Natural killer cell (primary cell): ENCODE measurements at regions not wholly inside any gene's neighbourhood (a gene's known extent, or its start where the extent isn't known, plus 50 kb on each side); places are given as distances from the start of the nearest gene placed in this dataset.

ENCODE experiments used
- ATAC-seq, 3 donors: fragments of 150-1000 bp in 2 of 3; fragments of 200-7000 bp in 1 of 3; cut with Tn5 transposase; 1 replicate in 1 of 3; 2 replicates in 2 of 3; pipeline ENCODE4 v1.10.0; 2021; ENCODE audit warnings: mild to moderate bottlenecking in 2 of 3, moderate library complexity in 2 of 3
- DNase-seq, 2 donors: peaks; one replicate each; pipeline versions ENCODE4 v3.0.0 to v3.0.0-alpha.2; 2013 to 2021; ENCODE audit warnings: mixed read lengths in 1 of 2
- H3K27ac ChIP-seq: one replicate; pipeline ENCODE4 v1.5.1; 2013; ENCODE audit warnings: mild to moderate bottlenecking, low read length
- H3K27me3 ChIP-seq: one replicate; pipeline ENCODE4 v1.6.1; 2013; ENCODE audit warnings: low read length; ENCODE audit not compliant: control insufficient read depth, insufficient read depth
- H3K36me3 ChIP-seq: one replicate; pipeline ENCODE4 v1.6.1; 2013; ENCODE audit warnings: low read length; ENCODE audit not compliant: control insufficient read depth, insufficient read depth
- H3K4me1 ChIP-seq: one replicate; pipeline ENCODE4 v1.6.1; 2013; ENCODE audit warnings: low read length; ENCODE audit not compliant: control insufficient read depth, insufficient read depth
- H3K4me3 ChIP-seq: one replicate; pipeline ENCODE4 v1.5.1; 2013; ENCODE audit warnings: low read length
- H3K9me3 ChIP-seq: one replicate; pipeline ENCODE4 v1.6.1; 2013; ENCODE audit warnings: low read length; ENCODE audit not compliant: control insufficient read depth, insufficient read depth
- H3K27ac Mint-ChIP-seq, 2 donors: one replicate each; pipeline ENCODE4 v1.8.0; 2022; ENCODE audit warnings: mild to moderate bottlenecking in 2 of 2, mixed read lengths in 2 of 2, moderate library complexity in 1 of 2
- H3K27me3 Mint-ChIP-seq, 2 donors: one replicate each; pipeline ENCODE4 v1.8.0; 2022; ENCODE audit warnings: low read depth in 2 of 2, mixed read lengths in 2 of 2
- H3K36me3 Mint-ChIP-seq: one replicate; pipeline ENCODE4 v1.8.0; 2022; ENCODE audit warnings: mixed read lengths
- H3K4me1 Mint-ChIP-seq, 2 donors: one replicate each; pipeline ENCODE4 v1.8.0; 2022; ENCODE audit warnings: mixed read lengths in 2 of 2
- H3K4me3 Mint-ChIP-seq: one replicate; pipeline ENCODE4 v1.8.0; 2022; ENCODE audit warnings: mild to moderate bottlenecking, moderate library complexity, mixed read lengths
- H3K9me3 Mint-ChIP-seq, 2 donors: one replicate each; pipeline ENCODE4 v1.8.0; 2022; ENCODE audit warnings: mixed read lengths in 2 of 2
- CTCF ChIP-seq: fragments of 200-600 bp; IDR thresholded peaks from one replicate; pipeline ENCODE4 v1.8.0; 2022; ENCODE audit warnings: antibody characterized with exemption
- WGBS: methylation state at CpG from one replicate; pipeline ENCODE4 v1.1.7; 2013; ENCODE audit warnings: missing lambda C conversion rate; ENCODE audit not compliant: insufficient coverage; 5-methylcytosine and 5-hydroxymethylcytosine counted together
- intact Hi-C: fragments of 100-400 bp; cut with micrococcal nuclease; formaldehyde crosslinking; loops from one replicate; pipeline ENCODE4 v1.14.2; 2022

GRCh38 chr5:67774786-67775185, 440.8 kb upstream of the PIK3R1 start:
- intact Hi-C loops = no loop called here
- H3K27me3 Mint-ChIP-seq = peaks cover 6 to 13% of the 10 kb centered on the region in 2 donors
- Histone ChIP-seq H3K4me3 (no peak overlapping the region), H3K36me3 (no peaks in the 10 kb centered on the region), H3K27me3 (no peaks in the 10 kb centered on the region), H3K4me1 (no peaks in the 10 kb centered on the region), H3K9me3 (no peaks in the 10 kb centered on the region), H3K27ac (no peak overlapping the region)
- ATAC-seq = no peak
- no peak overlapping the region for H3K4me3 Mint-ChIP-seq
- H3K36me3 Mint-ChIP-seq = no peaks in the 10 kb centered on the region
- WGBS = 87% methylated on average over 2 of the region's 2 CpGs
- TF ChIP-seq CTCF = no peak
- H3K4me1 Mint-ChIP-seq = no peaks in the 10 kb centered on the region
- no peaks in the 10 kb centered on the region for H3K9me3 Mint-ChIP-seq
- no peak overlapping the region for H3K27ac Mint-ChIP-seq
- DNase-seq = no peak

- Mint-ChIP-seq H3K9me3 (no peaks in the 10 kb centered on the region), H3K27me3 (peaks cover 6 to 13% of the 10 kb centered on the region in 2 donors), H3K4me1 (no peaks in the 10 kb centered on the region), H3K27ac (no peak overlapping the region), H3K36me3 (no peaks in the 10 kb centered on the region), H3K4me3 (no peak overlapping the region)
- intact Hi-C loops = no loop called here
- no peaks in the 10 kb centered on the region for H3K27me3 ChIP-seq
- no peaks in the 10 kb centered on the region for H3K36me3 ChIP-seq
- DNase-seq (no peak), ATAC-seq (no peak)
- no peaks in the 10 kb centered on the region for H3K9me3 ChIP-seq
- H3K27ac ChIP-seq = no peak overlapping the region
- no peak for TF ChIP-seq CTCF
- WGBS = 79% methylated on average over 2 of the region's 2 CpGs
- no peak overlapping the region for H3K4me3 ChIP-seq
- H3K4me1 ChIP-seq = no peaks in the 10 kb centered on the region
Measured at GRCh38 chr5:67774267-67774552, 441.3 kb upstream of the PIK3R1 start.

- no peaks in the 10 kb centered on the region for H3K4me1 Mint-ChIP-seq
Measured at GRCh38 chr5:67773411-67774266, 441.9 kb upstream of the PIK3R1 start.

More at GRCh38 chr5:67773411-67774266, 441.9 kb upstream of the PIK3R1 start:
- no peaks in the 10 kb centered on the region for H3K27me3 ChIP-seq
- no peaks in the 10 kb centered on the region for H3K9me3 Mint-ChIP-seq
- WGBS = 92% methylated on average over 3 of the region's 3 CpGs
- DNase-seq = no peak
- H3K36me3 ChIP-seq = no peaks in the 10 kb centered on the region
- intact Hi-C loops = no loop called here
- peaks cover 6 to 13% of the 10 kb centered on the region in 2 donors for H3K27me3 Mint-ChIP-seq
- no peak overlapping the region for H3K27ac Mint-ChIP-seq
- no peak overlapping the region for H3K4me3 ChIP-seq
- no peaks in the 10 kb centered on the region for H3K36me3 Mint-ChIP-seq
- H3K4me3 Mint-ChIP-seq = no peak overlapping the region
- TF ChIP-seq CTCF = no peak
- no peak for ATAC-seq
- no peaks in the 10 kb centered on the region for H3K4me1 ChIP-seq
- no peak overlapping the region for H3K27ac ChIP-seq
- H3K9me3 ChIP-seq = no peaks in the 10 kb centered on the region
